HFFc6 (cell line): ENCODE measurements at regions not wholly inside any gene's neighbourhood (a gene's known extent, or its start where the extent isn't known, plus 50 kb on each side); places are given as distances from the start of the nearest gene placed in this dataset.

Experiments
- DNase-seq: peaks from one replicate; pipeline ENCODE4 v3.0.0-alpha.2; 2018
- H3K27ac Mint-ChIP-seq: 2 replicates; pipeline ENCODE4 v1.8.0; 2020; ENCODE audit warnings: mild to moderate bottlenecking, mixed read lengths
- H3K27me3 Mint-ChIP-seq: 2 replicates; pipeline ENCODE4 v1.8.0; 2021; ENCODE audit warnings: mild to moderate bottlenecking, moderate library complexity, mixed read lengths; ENCODE audit not compliant: insufficient read depth
- H3K36me3 Mint-ChIP-seq: 2 replicates; pipeline ENCODE4 v1.8.0; 2021; ENCODE audit warnings: low read depth, mixed read lengths
- H3K4me1 Mint-ChIP-seq: 2 replicates; pipeline ENCODE4 v1.8.0; 2020; ENCODE audit warnings: low read depth, mixed read lengths
- H3K4me3 Mint-ChIP-seq: 2 replicates; pipeline ENCODE4 v1.8.0; 2020; ENCODE audit warnings: mild to moderate bottlenecking, moderate library complexity, mixed read lengths
- H3K9me3 Mint-ChIP-seq: 2 replicates; pipeline ENCODE4 v1.8.0; 2020; ENCODE audit warnings: mild to moderate bottlenecking, mixed read lengths
- TF ChIP-seq, protein P1 (sequence below): fragments of 200-600 bp; sonication (generic); IDR thresholded peaks from 2 replicates; pipeline ENCODE4 v1.5.0; 2021; ENCODE audit warnings: antibody characterized with exemption, mild to moderate bottlenecking

DNA sequence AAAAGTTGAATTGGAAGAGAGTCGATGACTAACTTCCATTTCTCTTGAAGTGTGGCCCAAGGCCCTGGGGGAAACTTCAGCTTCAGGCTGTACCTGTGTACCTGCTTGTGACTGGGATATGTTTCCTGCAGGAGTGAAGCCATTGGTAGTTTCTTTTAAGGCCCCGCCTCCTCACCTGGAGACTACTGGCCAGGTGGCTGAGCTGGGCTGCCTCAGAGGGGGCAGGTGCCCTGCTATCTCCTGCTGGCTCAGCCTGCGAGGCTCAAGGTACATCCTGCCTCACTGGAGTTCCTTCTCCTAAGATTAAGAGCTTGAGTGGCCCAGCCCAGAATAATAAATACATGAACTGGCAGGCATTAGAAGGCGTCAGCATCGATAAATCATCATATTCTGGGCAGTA lies 121.6 kb upstream of the ROPN1 start:
- TF ChIP-seq, protein P1, sequence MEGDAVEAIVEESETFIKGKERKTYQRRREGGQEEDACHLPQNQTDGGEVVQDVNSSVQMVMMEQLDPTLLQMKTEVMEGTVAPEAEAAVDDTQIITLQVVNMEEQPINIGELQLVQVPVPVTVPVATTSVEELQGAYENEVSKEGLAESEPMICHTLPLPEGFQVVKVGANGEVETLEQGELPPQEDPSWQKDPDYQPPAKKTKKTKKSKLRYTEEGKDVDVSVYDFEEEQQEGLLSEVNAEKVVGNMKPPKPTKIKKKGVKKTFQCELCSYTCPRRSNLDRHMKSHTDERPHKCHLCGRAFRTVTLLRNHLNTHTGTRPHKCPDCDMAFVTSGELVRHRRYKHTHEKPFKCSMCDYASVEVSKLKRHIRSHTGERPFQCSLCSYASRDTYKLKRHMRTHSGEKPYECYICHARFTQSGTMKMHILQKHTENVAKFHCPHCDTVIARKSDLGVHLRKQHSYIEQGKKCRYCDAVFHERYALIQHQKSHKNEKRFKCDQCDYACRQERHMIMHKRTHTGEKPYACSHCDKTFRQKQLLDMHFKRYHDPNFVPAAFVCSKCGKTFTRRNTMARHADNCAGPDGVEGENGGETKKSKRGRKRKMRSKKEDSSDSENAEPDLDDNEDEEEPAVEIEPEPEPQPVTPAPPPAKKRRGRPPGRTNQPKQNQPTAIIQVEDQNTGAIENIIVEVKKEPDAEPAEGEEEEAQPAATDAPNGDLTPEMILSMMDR, result no peak
- Mint-ChIP-seq H3K36me3 (no peaks in the 10 kb centered on the region; the same call in 1 of the 2 replicates), H3K4me3 (no peak overlapping the region), H3K9me3 (no peaks in the 10 kb centered on the region), H3K27me3 (no peaks in the 10 kb centered on the region; the same call in 1 of the 2 replicates), H3K27ac (no peak overlapping the region), H3K4me1 (peaks cover 31% of the 10 kb centered on the region)
- DNase-seq, result no peak

DNA sequence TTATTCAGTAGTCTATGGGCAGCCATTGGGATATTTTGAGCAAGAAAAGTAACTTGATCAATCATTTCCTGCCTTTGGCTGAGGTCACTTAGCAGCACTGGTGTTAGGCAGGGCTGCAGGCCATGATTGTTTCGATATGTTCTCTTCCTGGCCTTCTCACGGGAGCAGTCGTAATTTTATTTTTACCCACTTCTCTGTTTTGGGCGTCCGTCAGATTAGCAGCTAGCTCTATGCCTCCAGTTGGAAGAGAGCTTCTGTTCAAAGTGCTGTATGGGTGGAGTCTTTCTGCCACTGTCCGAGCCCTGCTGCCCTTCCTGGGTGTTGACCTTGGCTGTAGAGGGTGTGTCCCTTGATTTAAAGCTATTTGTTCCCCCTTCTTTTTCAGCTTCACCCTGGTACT lies 123.4 kb upstream of the ROPN1 start:
- no peaks in the 10 kb centered on the region; the same call in 1 of the 2 replicates for H3K27me3 Mint-ChIP-seq
- H3K9me3 Mint-ChIP-seq, result no peaks in the 10 kb centered on the region
- no peak overlapping the region for H3K4me3 Mint-ChIP-seq
- H3K36me3 Mint-ChIP-seq, result no peaks in the 10 kb centered on the region; the same call in 1 of the 2 replicates
- DNase-seq, result no peak
- TF ChIP-seq, protein P1, result no peak
- H3K4me1 Mint-ChIP-seq, result peaks cover 49% of the 10 kb centered on the region
- no peak overlapping the region for H3K27ac Mint-ChIP-seq

DNA sequence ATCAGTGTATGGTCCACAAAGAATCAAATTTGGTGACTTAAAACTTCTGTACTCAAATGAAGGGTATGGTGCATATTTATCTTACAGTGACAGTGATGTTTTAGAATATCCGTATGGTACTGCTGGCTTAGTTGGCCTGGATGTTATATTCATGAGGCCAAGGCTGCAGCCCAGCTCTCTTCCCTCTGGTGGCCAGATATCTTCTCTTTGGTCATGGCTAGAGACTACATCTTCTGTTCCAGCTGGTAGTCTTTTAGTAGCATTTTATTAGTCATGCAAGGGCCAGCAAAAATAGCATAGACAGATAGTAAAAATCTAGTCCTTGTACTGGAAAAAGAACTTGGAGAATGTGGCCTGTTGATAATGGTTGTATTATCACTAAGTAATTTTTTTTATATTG lies 124.0 kb upstream of the ROPN1 start:
- TF ChIP-seq, protein P1, result no peak; the same call in 1 of the 2 replicates
- Mint-ChIP-seq H3K27me3 (no peaks in the 10 kb centered on the region; the same call in 1 of the 2 replicates), H3K36me3 (no peaks in the 10 kb centered on the region; the same call in 1 of the 2 replicates), H3K27ac (no peak overlapping the region), H3K4me3 (no peak overlapping the region), H3K4me1 (peaks cover 51% of the 10 kb centered on the region), H3K9me3 (no peaks in the 10 kb centered on the region)
- DNase-seq, result peak; percentile 29

DNA sequence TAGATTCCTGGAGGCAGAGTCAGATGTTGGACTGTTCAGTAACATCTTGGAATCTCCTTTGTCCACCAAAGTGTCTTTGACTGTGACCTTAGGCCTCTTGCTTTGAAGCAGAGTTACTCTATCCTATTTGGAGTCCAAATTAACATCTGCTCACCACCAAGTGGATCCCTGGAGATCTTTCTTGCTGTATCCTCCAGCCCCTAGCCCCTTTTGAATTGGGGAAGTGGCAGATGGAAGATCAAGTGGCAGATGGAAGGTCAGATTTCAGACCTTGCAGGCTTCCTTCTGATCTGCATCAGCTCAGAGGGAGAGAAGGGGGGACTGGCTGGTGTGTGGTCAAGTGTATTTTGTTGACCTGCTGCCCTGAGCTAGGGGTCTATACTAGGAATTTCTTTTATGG lies 125.0 kb upstream of the ROPN1 start:
- H3K4me1 Mint-ChIP-seq, result peaks cover 51% of the 10 kb centered on the region
- no peak overlapping the region for H3K4me3 Mint-ChIP-seq
- H3K9me3 Mint-ChIP-seq, result no peaks in the 10 kb centered on the region
- no peak overlapping the region for H3K27ac Mint-ChIP-seq
- H3K36me3 Mint-ChIP-seq, result no peaks in the 10 kb centered on the region; the same call in 1 of the 2 replicates
- no peaks in the 10 kb centered on the region; the same call in 1 of the 2 replicates for H3K27me3 Mint-ChIP-seq
- TF ChIP-seq, protein P1, result no peak
- DNase-seq, result no peak

DNA sequence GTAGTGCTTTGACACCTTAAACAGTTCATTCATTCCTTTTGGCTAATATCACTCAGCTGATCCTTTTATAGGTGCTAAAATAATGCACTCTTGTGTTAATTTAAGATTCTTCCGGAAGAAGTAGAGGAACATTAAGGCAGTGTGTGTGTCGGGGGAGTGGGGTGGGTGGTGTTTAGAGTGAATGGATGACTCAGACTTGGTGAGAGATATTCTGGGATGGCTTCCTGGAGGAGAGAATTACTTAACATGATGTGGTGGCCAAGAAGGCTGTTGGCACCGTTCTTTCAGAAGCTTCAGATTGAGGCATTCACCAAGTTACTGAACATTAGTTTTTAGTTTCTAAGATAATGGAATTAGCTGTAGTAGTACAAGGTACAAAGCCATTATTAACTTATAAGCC lies 125.6 kb upstream of the ROPN1 start:
- TF ChIP-seq, protein P1, result no peak
- Mint-ChIP-seq H3K4me1 (peaks cover 51% of the 10 kb centered on the region), H3K27me3 (no peaks in the 10 kb centered on the region; the same call in none of the 2 replicates), H3K27ac (peak overlapping the region; percentile 80), H3K9me3 (no peaks in the 10 kb centered on the region), H3K36me3 (no peaks in the 10 kb centered on the region; the same call in 1 of the 2 replicates), H3K4me3 (peak overlapping the region; percentile 77; the same call in 1 of the 2 replicates)
- DNase-seq, result peak; percentile 50
